Endothelial cell of umbilical vein (primary cell): ENCODE measurements at regions not wholly inside any gene's neighbourhood (a gene's known extent, or its start where the extent isn't known, plus 50 kb on each side); places are given as distances from the start of the nearest gene placed in this dataset.

Source experiments
- BruUV-seq: library from RNA; stranded (reverse); fragments of 400-500 nt; replicated peaks from 2 replicates; lab custom pipeline; 2021; lab: Mats Ljungman, UMichigan
- CTCF ChIA-PET: fragments of 300-600, 350-600 bp; sonication (Branson Sonifier 250); formaldehyde crosslinking; loops from one replicate; lab custom pipeline; 2021; ENCODE audit warnings: antibody characterized with exemption, inconsistent platforms; lab: Charles Lee
- POLR2A ChIA-PET: fragments of 300-600, 350-600 bp; sonication (Branson Sonifier 250); formaldehyde crosslinking; loops from one replicate; lab custom pipeline; 2021; ENCODE audit warnings: antibody characterized with exemption, inconsistent platforms; lab: Charles Lee
- DNase-seq: peaks from one replicate; pipeline ENCODE4 v3.0.0-alpha.2; 2011; ENCODE audit warnings: low read depth, low spot score
- FAIRE-seq: peaks from 2 replicates; lab custom pipeline; 2011; peaks lifted over from hg19 to GRCh38; lab: Jason Lieb, UNC
- H2AFZ ChIP-seq: 2 replicates; pipeline ENCODE4 v1.6.0; 2012; ENCODE audit warnings: low read depth, low read length, control low read depth, inconsistent platforms
- H3K27ac ChIP-seq: 2 replicates; pipeline ENCODE4 v1.5.1; 2011; ENCODE audit warnings: low read depth, mild to moderate bottlenecking, control low read depth, low read length, moderate library complexity; ENCODE audit not compliant: insufficient read depth
- H3K27me3 ChIP-seq, 2 experiments: 2 replicates each; pipeline versions ENCODE4 v1.6.0 to v1.6.1; 2011; ENCODE audit warnings: low read length in 2 of 2, mixed read lengths in 1 of 2; ENCODE audit not compliant: control insufficient read depth in 2 of 2, insufficient read depth in 2 of 2
- H3K36me3 ChIP-seq, 2 experiments: 2 replicates in 1 of 2; 3 replicates in 1 of 2; pipeline ENCODE4 v1.5.1; 2011; ENCODE audit warnings: low read length in 2 of 2, mild to moderate bottlenecking in 1 of 2, moderate library complexity in 1 of 2; ENCODE audit not compliant: control insufficient read depth in 2 of 2, insufficient read depth in 2 of 2; ENCODE audit errors: extremely low read depth in 1 of 2
- H3K4me1 ChIP-seq: 3 replicates; pipeline ENCODE4 v1.5.1; 2011; ENCODE audit warnings: mild to moderate bottlenecking, low read length; ENCODE audit not compliant: control insufficient read depth, insufficient read depth; ENCODE audit errors: extremely low read depth
- H3K4me2 ChIP-seq: 2 replicates; pipeline ENCODE4 v1.6.1; 2011; ENCODE audit warnings: low read length, control low read depth, mixed read lengths; ENCODE audit not compliant: insufficient read depth
- H3K4me3 ChIP-seq, 3 experiments: fragments of 200-600 bp in 1 of 3; sonication (generic), shearing (Covaris generic) in 1 of 3; replicated peaks in 1 of 3; 2 replicates each; pipeline ENCODE4 v1.5.1; 2011 to 2016; ENCODE audit warnings: control low read depth in 3 of 3, low read length in 3 of 3, mild to moderate bottlenecking in 2 of 3, inconsistent platforms in 1 of 3, low read depth in 1 of 3, moderate library complexity in 1 of 3; ENCODE audit not compliant: insufficient read depth in 1 of 3
- H3K79me2 ChIP-seq: 2 replicates; pipeline ENCODE4 v1.6.0; 2012; ENCODE audit warnings: low read length, inconsistent platforms; ENCODE audit not compliant: control insufficient read depth, insufficient read depth
- H3K9ac ChIP-seq: replicated peaks from 2 replicates; pipeline ENCODE3; 2011; ENCODE audit warnings: low read length, control low read depth; ENCODE audit not compliant: insufficient read depth; ENCODE audit errors: extremely low read depth
- H3K9me1 ChIP-seq: replicated peaks from 3 replicates; pipeline ENCODE4 v1.6.0; 2011; ENCODE audit warnings: mild to moderate bottlenecking, low read length; ENCODE audit not compliant: control insufficient read depth, insufficient read depth; ENCODE audit errors: extremely low read depth
- H3K9me3 ChIP-seq: replicated peaks from 2 replicates; pipeline ENCODE4 v1.5.1; 2012; ENCODE audit warnings: low read length, inconsistent platforms; ENCODE audit not compliant: control insufficient read depth, insufficient read depth
- H4K20me1 ChIP-seq: replicated peaks from 2 replicates; pipeline ENCODE3; 2011; ENCODE audit warnings: mild to moderate bottlenecking, low read length; ENCODE audit not compliant: control insufficient read depth, insufficient read depth; ENCODE audit errors: extremely low read depth
- EZH2 ChIP-seq: IDR thresholded peaks from 2 replicates; pipeline ENCODE4 v1.6.1; 2012; ENCODE audit warnings: borderline replicate concordance, low read depth, mild to moderate bottlenecking, moderate library complexity, low read length, inconsistent platforms; ENCODE audit not compliant: severe bottlenecking
- GATA2 ChIP-seq: IDR thresholded peaks from 2 replicates; pipeline ENCODE4 v1.7.0; 2011; ENCODE audit warnings: low read depth, mild to moderate bottlenecking, moderate library complexity, mixed read lengths, low read length; ENCODE audit not compliant: insufficient read length, insufficient read depth
- JUN ChIP-seq: IDR thresholded peaks from 2 replicates; pipeline ENCODE4 v1.6.1; 2011; ENCODE audit warnings: borderline replicate concordance, low read depth; ENCODE audit not compliant: insufficient read length, insufficient read depth
- MYC ChIP-seq: IDR thresholded peaks from one replicate; pipeline ENCODE4 v1.6.1; 2011; ENCODE audit warnings: mild to moderate bottlenecking, low read depth, low read length
- POLR2A ChIP-seq: IDR thresholded peaks from 2 replicates; pipeline ENCODE4 v1.6.1; 2012; ENCODE audit warnings: low read depth, mild to moderate bottlenecking, control low read depth, low read length
- POLR2AphosphoS5 ChIP-seq: IDR thresholded peaks from 2 replicates; pipeline ENCODE4 v1.6.1; 2012; ENCODE audit warnings: low read depth, mild to moderate bottlenecking, control low read depth, low read length, moderate library complexity; ENCODE audit not compliant: insufficient read depth
- dilution Hi-C: fragments of 300-500 bp; cut with MboI; formaldehyde crosslinking; loops from one replicate; pipeline ENCODE4 v1.15.0; 2019; ENCODE audit warnings: low sequenced_read_pairs; ENCODE audit not compliant: extremely low pct_ligation_motif_present
- intact Hi-C: fragments of 100-400 bp; cut with micrococcal nuclease; formaldehyde crosslinking; loops from one replicate; pipeline ENCODE4 v1.10.0; 2022
- TF ChIP-seq, protein P1 (sequence below): IDR thresholded peaks from 2 replicates; pipeline ENCODE4 v1.6.1; 2011; ENCODE audit not compliant: insufficient read depth, insufficient read length
- TF ChIP-seq, protein P2 (sequence below), 2 donors: IDR thresholded peaks; 1 replicate in 1 of 2; 2 replicates in 1 of 2; pipeline ENCODE4 v1.5.1; 2011; ENCODE audit warnings: low read length in 2 of 2, mild to moderate bottlenecking in 2 of 2, moderate library complexity in 2 of 2, control low read depth in 1 of 2, inconsistent platforms in 1 of 2, low read depth in 1 of 2; ENCODE audit not compliant: insufficient read depth in 1 of 2; ENCODE audit errors: extremely low read depth in 1 of 2

DNA sequence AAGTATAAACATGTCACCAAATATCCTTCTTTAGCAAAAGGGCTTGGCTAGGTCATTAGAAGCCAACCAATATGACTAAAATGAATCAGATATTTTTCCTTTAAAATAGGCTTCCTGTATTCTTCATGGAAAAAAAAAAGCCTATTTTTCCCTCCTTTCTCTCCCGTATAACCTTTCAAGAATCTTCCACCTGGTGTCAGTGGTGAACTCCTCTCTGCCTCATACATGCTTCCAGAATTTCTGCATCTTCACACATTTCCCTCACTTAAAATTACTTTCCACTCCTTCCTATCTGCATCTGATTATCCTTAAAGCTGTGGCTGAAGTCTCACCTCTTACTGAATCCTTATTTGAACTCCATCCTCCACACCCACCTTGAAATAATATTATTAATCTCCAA lies 116.9 kb upstream of the FANCL start:
- Histone ChIP-seq H2AFZ (no peak overlapping the region), H3K9me3 (no peaks in the 10 kb centered on the region), H3K4me2 (no peak overlapping the region), H3K4me1 (no peaks in the 10 kb centered on the region), H3K9me1 (no peaks in the 10 kb centered on the region), H4K20me1 (no peaks in the 10 kb centered on the region), H3K36me3 (no peaks in the 10 kb centered on the region), H3K79me2 (no peaks in the 10 kb centered on the region), H3K27me3 (peaks cover 0 to 3% of the 10 kb centered on the region in 2 experiments), H3K27ac (no peak overlapping the region), H3K4me3 (no peak overlapping the region), H3K9ac (no peak overlapping the region)
- dilution Hi-C loops (no loop called here), intact Hi-C loops (no loop called here)
- FAIRE-seq: no peak
- TF ChIP-seq GATA2 (no peak), EZH2 (no peak), JUN (no peak), POLR2A (no peak), POLR2AphosphoS5 (no peak), MYC (no peak)
- TF ChIP-seq, protein P1, sequence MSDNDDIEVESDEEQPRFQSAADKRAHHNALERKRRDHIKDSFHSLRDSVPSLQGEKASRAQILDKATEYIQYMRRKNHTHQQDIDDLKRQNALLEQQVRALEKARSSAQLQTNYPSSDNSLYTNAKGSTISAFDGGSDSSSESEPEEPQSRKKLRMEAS: no peak
- TF ChIP-seq, protein P2, sequence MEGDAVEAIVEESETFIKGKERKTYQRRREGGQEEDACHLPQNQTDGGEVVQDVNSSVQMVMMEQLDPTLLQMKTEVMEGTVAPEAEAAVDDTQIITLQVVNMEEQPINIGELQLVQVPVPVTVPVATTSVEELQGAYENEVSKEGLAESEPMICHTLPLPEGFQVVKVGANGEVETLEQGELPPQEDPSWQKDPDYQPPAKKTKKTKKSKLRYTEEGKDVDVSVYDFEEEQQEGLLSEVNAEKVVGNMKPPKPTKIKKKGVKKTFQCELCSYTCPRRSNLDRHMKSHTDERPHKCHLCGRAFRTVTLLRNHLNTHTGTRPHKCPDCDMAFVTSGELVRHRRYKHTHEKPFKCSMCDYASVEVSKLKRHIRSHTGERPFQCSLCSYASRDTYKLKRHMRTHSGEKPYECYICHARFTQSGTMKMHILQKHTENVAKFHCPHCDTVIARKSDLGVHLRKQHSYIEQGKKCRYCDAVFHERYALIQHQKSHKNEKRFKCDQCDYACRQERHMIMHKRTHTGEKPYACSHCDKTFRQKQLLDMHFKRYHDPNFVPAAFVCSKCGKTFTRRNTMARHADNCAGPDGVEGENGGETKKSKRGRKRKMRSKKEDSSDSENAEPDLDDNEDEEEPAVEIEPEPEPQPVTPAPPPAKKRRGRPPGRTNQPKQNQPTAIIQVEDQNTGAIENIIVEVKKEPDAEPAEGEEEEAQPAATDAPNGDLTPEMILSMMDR (IDR thresholded peaks at IDR 0.05; ENCODE audit: extremely low read depth in 1 of 2, insufficient read depth in 1 of 2, low read depth in 1 of 2, low read length in 2 of 2): no peak
- no TSS peak for BruUV-seq
- DNase-seq: no peak
- ChIA-PET POLR2A (no interaction called here), CTCF (no interaction called here)
